Ishikawa (cell line): ENCODE measurements at regions not wholly inside any gene's neighbourhood (a gene's known extent, or its start where the extent isn't known, plus 50 kb on each side); places are given as distances from the start of the nearest gene placed in this dataset.
A peak's percentile ranks its signal among the peaks of the same experiment; 100 is the strongest.

ENCODE experiments used
- CEBPB ChIP-seq: IDR thresholded peaks from 2 replicates; pipeline ENCODE4 v1.6.1; 2012
- CREB1 ChIP-seq: IDR thresholded peaks from 2 replicates; pipeline ENCODE4 v1.6.1; 2012; ENCODE audit warnings: low read depth
- EGR1 ChIP-seq: IDR thresholded peaks from 2 replicates; pipeline ENCODE4 v1.6.1; 2012
- EP300 ChIP-seq: IDR thresholded peaks from 2 replicates; pipeline ENCODE4 v1.6.1; 2012; ENCODE audit warnings: borderline replicate concordance
- FOXM1 ChIP-seq: IDR thresholded peaks from 2 replicates; pipeline ENCODE4 v1.6.1; 2012; ENCODE audit warnings: low read depth, borderline replicate concordance
- MAX ChIP-seq: IDR thresholded peaks from 2 replicates; pipeline ENCODE4 v1.6.1; 2012
- NFIC ChIP-seq: IDR thresholded peaks from 2 replicates; pipeline ENCODE4 v1.6.1; 2012
- RAD21 ChIP-seq: IDR thresholded peaks from 2 replicates; pipeline ENCODE4 v1.6.1; 2012; ENCODE audit warnings: low read depth
- REST ChIP-seq: IDR thresholded peaks from 2 replicates; pipeline ENCODE4 v1.6.1; 2012; ENCODE audit warnings: low read depth, mild to moderate bottlenecking
- TAF1 ChIP-seq: IDR thresholded peaks from 2 replicates; pipeline ENCODE4 v1.6.1; 2012; ENCODE audit warnings: low read depth, mild to moderate bottlenecking
- TCF12 ChIP-seq: IDR thresholded peaks from 2 replicates; pipeline ENCODE4 v1.6.1; 2012; ENCODE audit warnings: low read depth
- TEAD4 ChIP-seq: IDR thresholded peaks from 2 replicates; pipeline ENCODE4 v1.6.1; 2012
- USF1 ChIP-seq: IDR thresholded peaks from 2 replicates; pipeline ENCODE4 v1.6.1; 2012
- YY1 ChIP-seq: IDR thresholded peaks from 2 replicates; pipeline ENCODE4 v1.6.1; 2012; ENCODE audit warnings: low read depth
- ZBTB7A ChIP-seq: IDR thresholded peaks from 2 replicates; pipeline ENCODE4 v1.6.1; 2012; ENCODE audit warnings: low read depth

GRCh38 chr21:15967661-15968060, 237.9 kb downstream of the USP25 start:
- TF ChIP-seq TCF12 (no peak), MAX (no peak), TAF1 (no peak), NFIC (no peak), TEAD4 (no peak), CEBPB (no peak), EP300 (no peak), USF1 (no peak), CREB1 (no peak), YY1 (no peak), REST (no peak), ZBTB7A (no peak), RAD21 (no peak), EGR1 (no peak), FOXM1 (no peak)

GRCh38 chr21:15968776-15969310, 239.1 kb downstream of the USP25 start:
- TF ChIP-seq TAF1 (no peak), ZBTB7A (no peak), MAX (no peak), FOXM1 (no peak), RAD21 (no peak), TCF12 (no peak), CREB1 (no peak), NFIC (no peak), EP300 (no peak), CEBPB (no peak), REST (no peak), USF1 (no peak)

- TF ChIP-seq RAD21 (peak; percentile 57), TAF1 (no peak)
Observed at GRCh38 chr21:15976807-15977206, 247.0 kb downstream of the USP25 start.

- TF ChIP-seq RAD21 = no peak
- no peak for TF ChIP-seq TAF1
Observed at GRCh38 chr21:15978215-15978738, 248.5 kb downstream of the USP25 start.

GRCh38 chr21:15986277-15986676, 256.5 kb downstream of the USP25 start:
- TF ChIP-seq CEBPB (no peak), TCF12 (no peak), YY1 (no peak)

- no peak for TF ChIP-seq ZBTB7A
- TF ChIP-seq EGR1 = no peak
- TF ChIP-seq CEBPB = no peak
- TF ChIP-seq REST = no peak
- TF ChIP-seq NFIC = no peak
- TF ChIP-seq FOXM1 = no peak
- no peak for TF ChIP-seq USF1
- TF ChIP-seq EP300 = no peak
- TF ChIP-seq RAD21 = no peak
- TF ChIP-seq CREB1 = no peak
Observed at GRCh38 chr21:15992171-15992570, 262.4 kb downstream of the USP25 start.
